ENCODE measurements at regions not wholly inside any gene's neighbourhood (a gene's known extent, or its start where the extent isn't known, plus 50 kb on each side); places are given as distances from the start of the nearest gene placed in this dataset.

GRCh38 chr5:173669483-173669882, 53.0 kb upstream of the BOD1 start (continued):
- TF ChIP-seq, protein P1, sequence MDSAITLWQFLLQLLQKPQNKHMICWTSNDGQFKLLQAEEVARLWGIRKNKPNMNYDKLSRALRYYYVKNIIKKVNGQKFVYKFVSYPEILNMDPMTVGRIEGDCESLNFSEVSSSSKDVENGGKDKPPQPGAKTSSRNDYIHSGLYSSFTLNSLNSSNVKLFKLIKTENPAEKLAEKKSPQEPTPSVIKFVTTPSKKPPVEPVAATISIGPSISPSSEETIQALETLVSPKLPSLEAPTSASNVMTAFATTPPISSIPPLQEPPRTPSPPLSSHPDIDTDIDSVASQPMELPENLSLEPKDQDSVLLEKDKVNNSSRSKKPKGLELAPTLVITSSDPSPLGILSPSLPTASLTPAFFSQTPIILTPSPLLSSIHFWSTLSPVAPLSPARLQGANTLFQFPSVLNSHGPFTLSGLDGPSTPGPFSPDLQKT (CRISPR knock-in tag; IDR thresholded peaks at IDR 0.05; ENCODE audit: borderline replicate concordance), result no peak
- no peak for TF ChIP-seq SRSF4 (IDR thresholded peaks at IDR 0.05; ENCODE audit: low read depth, low read length, poor library complexity, severe bottlenecking)
- no peak for TF ChIP-seq ERF (CRISPR knock-in tag; IDR thresholded peaks at IDR 0.05)
- TF ChIP-seq ZFYVE20 (CRISPR knock-in tag; IDR thresholded peaks at IDR 0.05; ENCODE audit: borderline replicate concordance, low read depth), result no peak
- TF ChIP-seq ESRRA (CRISPR knock-in tag; IDR thresholded peaks at IDR 0.05; ENCODE audit: low read depth), result no peak
- TF ChIP-seq ZBTB49 (CRISPR knock-in tag; IDR thresholded peaks at IDR 0.05; ENCODE audit: borderline replicate concordance), result no peak
- no peak for TF ChIP-seq ZNF83 (CRISPR knock-in tag; IDR thresholded peaks at IDR 0.05; ENCODE audit: borderline replicate concordance)
- TF ChIP-seq MATR3 (CRISPR knock-in tag; IDR thresholded peaks at IDR 0.05), result no peak
- no peak for TF ChIP-seq ZNF639 (CRISPR knock-in tag; conservative IDR thresholded peaks at IDR 0.05)

All from HepG2 (cell line).